OCI-LY1 (cell line): ENCODE measurements at regions not wholly inside any gene's neighbourhood (a gene's known extent, or its start where the extent isn't known, plus 50 kb on each side); places are given as distances from the start of the nearest gene placed in this dataset.

Experiments
- H2AFZ ChIP-seq: fragments of 200-600 bp; sonication (generic), shearing (Covaris generic); 2 replicates; pipeline ENCODE4 v1.6.0; 2014; ENCODE audit warnings: antibody characterized with exemption, mild to moderate bottlenecking, low read length
- H3F3A ChIP-seq: fragments of 200-600 bp; sonication (generic), shearing (Covaris generic); 2 replicates; pipeline ENCODE4 v1.6.0; 2014; ENCODE audit warnings: mild to moderate bottlenecking, antibody characterized with exemption, low read length, moderate library complexity; ENCODE audit not compliant: insufficient read depth
- H3K27ac ChIP-seq: fragments of 200-600 bp; sonication (generic); 2 replicates; pipeline ENCODE4 v1.5.1; 2014; ENCODE audit warnings: low read length, mixed run types, mild to moderate bottlenecking, low read depth; ENCODE audit not compliant: poor library complexity, severe bottlenecking
- H3K27me3 ChIP-seq: fragments of 200-600 bp; sonication (generic); 2 replicates; pipeline ENCODE4 v1.6.0; 2014; ENCODE audit warnings: antibody characterized with exemption, mild to moderate bottlenecking, low read length, moderate library complexity; ENCODE audit not compliant: insufficient read depth
- H3K36me3 ChIP-seq: fragments of 200-600 bp; sonication (generic); 2 replicates; pipeline ENCODE4 v1.6.1; 2014; ENCODE audit warnings: mild to moderate bottlenecking, antibody characterized with exemption, low read length, moderate library complexity, mixed read lengths; ENCODE audit not compliant: insufficient read depth
- H3K4me1 ChIP-seq: fragments of 200-600 bp; sonication (generic); 2 replicates; pipeline ENCODE4 v1.5.1; 2014; ENCODE audit warnings: mild to moderate bottlenecking, low read length, moderate library complexity; ENCODE audit not compliant: insufficient read depth, severe bottlenecking
- H3K4me2 ChIP-seq: fragments of 200-600 bp; sonication (generic), shearing (Covaris generic); 2 replicates; pipeline ENCODE4 v1.6.1; 2014; ENCODE audit warnings: low read length
- H3K4me3 ChIP-seq: fragments of 200-600 bp; sonication (generic); 2 replicates; pipeline ENCODE4 v1.5.1; 2014; ENCODE audit warnings: low read length, low read depth, mild to moderate bottlenecking, mixed read lengths; ENCODE audit not compliant: poor library complexity, severe bottlenecking
- H3K79me2 ChIP-seq: fragments of 200-600 bp; shearing (Covaris generic); 2 replicates; pipeline ENCODE4 v1.6.1; 2016; ENCODE audit warnings: mixed run types, low read length, mixed read lengths; ENCODE audit not compliant: insufficient read depth
- H3K9ac ChIP-seq: fragments of 200-600 bp; sonication (generic), shearing (Covaris generic); 2 replicates; pipeline ENCODE4 v1.6.1; 2014; ENCODE audit warnings: mild to moderate bottlenecking, low read length, mixed read lengths
- H3K9me2 ChIP-seq: fragments of 200-600 bp; sonication (generic), shearing (Covaris generic); 2 replicates; pipeline ENCODE4 v1.6.1; 2014; ENCODE audit warnings: low read depth, mild to moderate bottlenecking, low read length, mixed read lengths
- H3K9me3 ChIP-seq: fragments of 200-600 bp; shearing (Covaris generic); 2 replicates; pipeline ENCODE4 v1.6.1; 2014; ENCODE audit warnings: low read length, mixed read lengths
- H4K20me1 ChIP-seq: fragments of 200-600 bp; sonication (generic), shearing (Covaris generic); 2 replicates; pipeline ENCODE4 v1.6.0; 2016; ENCODE audit warnings: mild to moderate bottlenecking, low read length; ENCODE audit not compliant: insufficient read depth
- CTCF ChIP-seq: fragments of 200-600 bp; sonication (generic), shearing (Covaris generic); IDR thresholded peaks from 2 replicates; pipeline ENCODE4 v1.5.1; 2017; ENCODE audit warnings: mild to moderate bottlenecking, antibody characterized with exemption, low read length, moderate library complexity, mixed read lengths
- EZH2 ChIP-seq: fragments of 200-600 bp; sonication (generic), shearing (Covaris generic); IDR thresholded peaks from 2 replicates; pipeline ENCODE4 v1.8.0; 2017; ENCODE audit warnings: borderline replicate concordance, mixed run types, mild to moderate bottlenecking, antibody characterized with exemption, low read length, moderate library complexity, mixed read lengths

GRCh38 chr14:51488569-51489220 is 163.0 kb upstream of the FRMD6 start:
- Histone ChIP-seq H3K27ac (no peak overlapping the region), H3K27me3 (0 out of 2 replicates have a peak, but pooled peaks cover 5% of the 10 kb centered on the region), H4K20me1 (no peaks in the 10 kb centered on the region), H3K4me3 (no peak overlapping the region), H3F3A (no peaks in the 10 kb centered on the region), H3K4me2 (no peak overlapping the region), H3K4me1 (no peaks in the 10 kb centered on the region), H3K9ac (no peak overlapping the region), H2AFZ (no peak overlapping the region), H3K9me3 (no peaks in the 10 kb centered on the region), H3K79me2 (no peaks in the 10 kb centered on the region), H3K36me3 (no peaks in the 10 kb centered on the region), H3K9me2 (no peaks in the 10 kb centered on the region)
- TF ChIP-seq EZH2, result no peak
- TF ChIP-seq CTCF, result no peak

- H3K9ac ChIP-seq, result no peak overlapping the region
- H3K4me2 ChIP-seq, result no peak overlapping the region
- TF ChIP-seq CTCF (no peak), EZH2 (no peak)
Observed at GRCh38 chr14:51490205-51490604, 161.5 kb upstream of the FRMD6 start.

GRCh38 chr14:51491036-51491545 is 160.6 kb upstream of the FRMD6 start:
- Histone ChIP-seq H3K9me3 (no peaks in the 10 kb centered on the region), H3K4me1 (no peaks in the 10 kb centered on the region), H3K9me2 (no peaks in the 10 kb centered on the region), H3K4me2 (no peak overlapping the region), H3K79me2 (no peaks in the 10 kb centered on the region), H3F3A (no peaks in the 10 kb centered on the region), H4K20me1 (no peaks in the 10 kb centered on the region), H3K9ac (no peak overlapping the region), H2AFZ (no peak overlapping the region), H3K4me3 (no peak overlapping the region), H3K36me3 (no peaks in the 10 kb centered on the region), H3K27ac (no peak overlapping the region), H3K27me3 (no peaks in the 10 kb centered on the region)
- TF ChIP-seq CTCF (no peak), EZH2 (no peak)

More at GRCh38 chr14:51490205-51490604, 161.5 kb upstream of the FRMD6 start:
- Histone ChIP-seq H3K4me1 (no peaks in the 10 kb centered on the region), H3K27me3 (no peaks in the 10 kb centered on the region), H3K27ac (no peak overlapping the region), H2AFZ (no peak overlapping the region), H4K20me1 (no peaks in the 10 kb centered on the region), H3K36me3 (no peaks in the 10 kb centered on the region), H3K9me3 (no peaks in the 10 kb centered on the region), H3K79me2 (no peaks in the 10 kb centered on the region), H3K9me2 (no peaks in the 10 kb centered on the region), H3K4me3 (no peak overlapping the region), H3F3A (no peaks in the 10 kb centered on the region)
